Neural progenitor cell (in vitro differentiated cells): ENCODE measurements at regions not wholly inside any gene's neighbourhood (a gene's known extent, or its start where the extent isn't known, plus 50 kb on each side); places are given as distances from the start of the nearest gene placed in this dataset.

Experiments used
- CTCF ChIP-seq: fragments of 200-600 bp; sonication (generic); IDR thresholded peaks from 2 replicates; pipeline ENCODE4 v1.5.1; 2017; ENCODE audit warnings: antibody characterized with exemption, mild to moderate bottlenecking
- EZH2 ChIP-seq: fragments of 200-600 bp; sonication (generic); IDR thresholded peaks from 2 replicates; pipeline ENCODE4 v1.6.1; 2017; ENCODE audit warnings: antibody characterized with exemption, mild to moderate bottlenecking, moderate library complexity

DNA sequence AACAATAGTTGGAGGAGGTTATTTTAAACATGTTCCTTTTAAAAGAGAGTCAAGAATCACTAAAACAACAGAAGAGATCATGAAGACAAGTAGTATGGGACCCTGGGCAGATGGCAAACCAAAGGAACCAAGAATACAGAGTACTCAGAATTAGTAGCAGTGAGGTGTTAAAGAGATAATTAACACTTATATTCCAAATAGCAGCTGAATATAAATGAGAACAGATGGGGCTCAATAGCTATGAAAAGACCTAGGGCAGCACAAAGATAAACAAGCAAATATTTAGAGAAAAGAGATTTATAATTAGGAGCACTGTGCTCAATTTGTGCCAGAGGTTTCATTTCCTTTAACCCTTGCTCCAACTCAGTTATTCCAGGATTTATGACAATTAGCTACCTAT, 159.1 kb downstream of the FAM114A2 start:
- no peak for TF ChIP-seq CTCF
- no peak for TF ChIP-seq EZH2
